Loucy (cell line): ENCODE measurements at regions not wholly inside any gene's neighbourhood (a gene's known extent, or its start where the extent isn't known, plus 50 kb on each side); places are given as distances from the start of the nearest gene placed in this dataset.

Source experiments
- EZH2phosphoT487 ChIP-seq: fragments of 200-600 bp; IDR thresholded peaks from 2 replicates; pipeline ENCODE4 v1.6.1; 2018; ENCODE audit warnings: antibody characterized with exemption, mild to moderate bottlenecking, moderate library complexity, borderline replicate concordance
- TF ChIP-seq, protein P1 (sequence below): fragments of 200-600 bp; sonication (generic); conservative IDR thresholded peaks from 2 replicates; pipeline ENCODE4 v1.5.1; 2014; ENCODE audit warnings: mild to moderate bottlenecking, antibody characterized with exemption, low read length

GRCh38 chr4:92234393-92235176 lies 69.2 kb upstream of the GRID2 start:
- TF ChIP-seq EZH2phosphoT487: no peak
- TF ChIP-seq, protein P1, sequence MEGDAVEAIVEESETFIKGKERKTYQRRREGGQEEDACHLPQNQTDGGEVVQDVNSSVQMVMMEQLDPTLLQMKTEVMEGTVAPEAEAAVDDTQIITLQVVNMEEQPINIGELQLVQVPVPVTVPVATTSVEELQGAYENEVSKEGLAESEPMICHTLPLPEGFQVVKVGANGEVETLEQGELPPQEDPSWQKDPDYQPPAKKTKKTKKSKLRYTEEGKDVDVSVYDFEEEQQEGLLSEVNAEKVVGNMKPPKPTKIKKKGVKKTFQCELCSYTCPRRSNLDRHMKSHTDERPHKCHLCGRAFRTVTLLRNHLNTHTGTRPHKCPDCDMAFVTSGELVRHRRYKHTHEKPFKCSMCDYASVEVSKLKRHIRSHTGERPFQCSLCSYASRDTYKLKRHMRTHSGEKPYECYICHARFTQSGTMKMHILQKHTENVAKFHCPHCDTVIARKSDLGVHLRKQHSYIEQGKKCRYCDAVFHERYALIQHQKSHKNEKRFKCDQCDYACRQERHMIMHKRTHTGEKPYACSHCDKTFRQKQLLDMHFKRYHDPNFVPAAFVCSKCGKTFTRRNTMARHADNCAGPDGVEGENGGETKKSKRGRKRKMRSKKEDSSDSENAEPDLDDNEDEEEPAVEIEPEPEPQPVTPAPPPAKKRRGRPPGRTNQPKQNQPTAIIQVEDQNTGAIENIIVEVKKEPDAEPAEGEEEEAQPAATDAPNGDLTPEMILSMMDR: no peak
